Right atrium auricular region (tissue), 2 donors: ENCODE measurements at regions not wholly inside any gene's neighbourhood (a gene's known extent, or its start where the extent isn't known, plus 50 kb on each side); places are given as distances from the start of the nearest gene placed in this dataset.

Source experiments
- DNase-seq: peaks from one replicate; pipeline ENCODE4 v3.0.0-alpha.2; 2019; ENCODE audit warnings: low spot score
- H3K27ac ChIP-seq, 2 donors: fragments of 200-600 bp; sonication (generic); 1 replicate in 1 of 2; 2 replicates in 1 of 2; pipeline ENCODE4 v1.5.1; 2016 to 2019
- H3K27me3 ChIP-seq, 2 donors: fragments of 200-600 bp; sonication (generic); one replicate each; pipeline versions ENCODE4 v1.5.1 to v1.6.0; 2017 to 2019
- H3K36me3 ChIP-seq: fragments of 200-600 bp; sonication (generic); one replicate; pipeline ENCODE4 v1.5.1; 2016
- H3K4me1 ChIP-seq, 2 donors: fragments of 200-600 bp; sonication (generic); one replicate each; pipeline versions ENCODE4 v1.5.1 to v1.6.0; 2017 to 2019
- H3K4me3 ChIP-seq, 2 donors: fragments of 200-600 bp; sonication (generic); 1 replicate in 1 of 2; 2 replicates in 1 of 2; pipeline ENCODE4 v1.5.1; 2017 to 2019; ENCODE audit warnings: mild to moderate bottlenecking in 1 of 2, moderate library complexity in 1 of 2
- H3K9me3 ChIP-seq, 2 donors: fragments of 200-600 bp; sonication (generic); one replicate each; pipeline ENCODE4 v1.5.1; 2019
- TF ChIP-seq, protein P1 (sequence below), 2 donors: fragments of 200-600 bp; sonication (generic); IDR thresholded peaks; one replicate each; pipeline ENCODE4 v1.5.1; 2019; ENCODE audit warnings: antibody characterized with exemption in 2 of 2

GRCh38 chr6:156336733-156337132, 440.4 kb upstream of the ARID1B start:
- peaks cover 0 to 17% of the 10 kb centered on the region in 2 donors for H3K9me3 ChIP-seq
- H3K27me3 ChIP-seq: no peaks in the 10 kb centered on the region
- H3K4me3 ChIP-seq: no peak overlapping the region
- no peak for DNase-seq
- H3K4me1 ChIP-seq: no peaks in the 10 kb centered on the region
- H3K36me3 ChIP-seq: no peaks in the 10 kb centered on the region
- no peak overlapping the region for H3K27ac ChIP-seq
- TF ChIP-seq, protein P1, sequence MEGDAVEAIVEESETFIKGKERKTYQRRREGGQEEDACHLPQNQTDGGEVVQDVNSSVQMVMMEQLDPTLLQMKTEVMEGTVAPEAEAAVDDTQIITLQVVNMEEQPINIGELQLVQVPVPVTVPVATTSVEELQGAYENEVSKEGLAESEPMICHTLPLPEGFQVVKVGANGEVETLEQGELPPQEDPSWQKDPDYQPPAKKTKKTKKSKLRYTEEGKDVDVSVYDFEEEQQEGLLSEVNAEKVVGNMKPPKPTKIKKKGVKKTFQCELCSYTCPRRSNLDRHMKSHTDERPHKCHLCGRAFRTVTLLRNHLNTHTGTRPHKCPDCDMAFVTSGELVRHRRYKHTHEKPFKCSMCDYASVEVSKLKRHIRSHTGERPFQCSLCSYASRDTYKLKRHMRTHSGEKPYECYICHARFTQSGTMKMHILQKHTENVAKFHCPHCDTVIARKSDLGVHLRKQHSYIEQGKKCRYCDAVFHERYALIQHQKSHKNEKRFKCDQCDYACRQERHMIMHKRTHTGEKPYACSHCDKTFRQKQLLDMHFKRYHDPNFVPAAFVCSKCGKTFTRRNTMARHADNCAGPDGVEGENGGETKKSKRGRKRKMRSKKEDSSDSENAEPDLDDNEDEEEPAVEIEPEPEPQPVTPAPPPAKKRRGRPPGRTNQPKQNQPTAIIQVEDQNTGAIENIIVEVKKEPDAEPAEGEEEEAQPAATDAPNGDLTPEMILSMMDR (IDR thresholded peaks at IDR 0.05): no peak

DNA sequence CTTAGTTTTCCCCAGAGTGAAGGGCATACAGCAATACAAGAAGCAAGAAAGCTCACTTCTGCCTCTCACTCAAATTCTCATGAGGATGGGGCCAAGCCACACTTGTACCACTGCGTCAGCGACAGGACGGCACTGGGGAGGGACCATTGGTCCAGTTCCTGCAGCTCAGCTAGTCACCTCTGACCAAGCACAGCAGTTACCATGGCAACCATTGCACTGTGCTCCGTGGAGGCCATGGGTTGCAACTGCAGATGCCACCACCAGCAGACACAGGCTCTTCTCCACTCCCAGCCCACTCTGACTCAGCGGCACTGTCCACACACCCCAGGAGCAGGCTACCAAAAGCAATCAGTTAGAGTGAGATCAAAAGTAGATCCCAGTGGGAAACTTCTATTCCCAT, 441.1 kb upstream of the ARID1B start:
- Histone ChIP-seq H3K27me3 (no peaks in the 10 kb centered on the region), H3K4me1 (no peaks in the 10 kb centered on the region), H3K36me3 (no peaks in the 10 kb centered on the region), H3K4me3 (no peak overlapping the region), H3K27ac (no peak overlapping the region), H3K9me3 (peaks cover 0 to 22% of the 10 kb centered on the region in 2 donors)
- TF ChIP-seq, protein P1 (IDR thresholded peaks at IDR 0.05): no peak
- no peak for DNase-seq

DNA sequence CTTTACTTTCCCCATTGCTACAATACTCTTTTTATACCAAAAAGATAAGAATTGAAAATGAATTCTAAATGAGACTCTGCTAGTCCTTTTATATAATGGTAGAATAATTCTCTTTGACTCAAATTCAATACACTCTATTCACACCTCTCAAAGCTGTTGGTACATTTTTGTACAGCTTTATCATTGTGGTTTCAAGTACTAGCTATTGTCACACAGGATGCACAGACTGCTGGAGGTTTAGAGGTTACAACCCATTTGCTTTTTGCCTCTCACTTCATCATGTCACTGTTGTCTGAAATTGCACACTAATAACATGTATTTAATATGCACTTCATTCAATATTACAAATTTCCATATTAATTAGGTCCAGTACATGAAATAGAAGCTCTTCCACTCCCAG, 442.2 kb upstream of the ARID1B start:
- no peak for DNase-seq
- TF ChIP-seq, protein P1 (IDR thresholded peaks at IDR 0.05): no peak
- no peak overlapping the region for H3K4me3 ChIP-seq
- H3K9me3 ChIP-seq: peaks cover 0 to 22% of the 10 kb centered on the region in 2 donors
- H3K4me1 ChIP-seq: no peaks in the 10 kb centered on the region
- H3K27ac ChIP-seq: no peak overlapping the region
- H3K27me3 ChIP-seq: no peaks in the 10 kb centered on the region
- no peaks in the 10 kb centered on the region for H3K36me3 ChIP-seq

DNA sequence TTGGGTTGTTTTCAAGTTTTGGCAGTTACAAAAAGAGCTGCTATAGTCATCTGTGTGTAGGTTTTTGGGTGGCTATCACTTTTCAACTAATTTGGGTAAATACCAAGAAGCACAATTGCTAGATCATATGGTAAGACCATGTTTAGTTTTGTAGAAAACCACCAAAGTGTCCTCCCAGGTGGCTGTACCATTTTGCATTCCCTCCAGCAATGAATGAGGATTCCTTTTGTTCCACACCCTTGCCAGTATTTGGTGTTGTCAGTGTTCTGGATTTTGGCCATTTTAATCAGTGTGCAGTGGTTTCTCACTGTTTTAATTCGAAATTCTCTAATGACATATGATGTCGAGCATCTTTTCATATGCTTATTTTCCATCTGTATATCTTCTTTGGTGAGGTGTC, 457.5 kb upstream of the ARID1B start:
- Histone ChIP-seq H3K9me3 (no peaks in the 10 kb centered on the region), H3K4me1 (no peaks in the 10 kb centered on the region), H3K36me3 (no peaks in the 10 kb centered on the region), H3K4me3 (no peak overlapping the region), H3K27ac (no peak overlapping the region), H3K27me3 (no peaks in the 10 kb centered on the region)
- no peak for DNase-seq
- TF ChIP-seq, protein P1 (IDR thresholded peaks at IDR 0.05): no peak

DNA sequence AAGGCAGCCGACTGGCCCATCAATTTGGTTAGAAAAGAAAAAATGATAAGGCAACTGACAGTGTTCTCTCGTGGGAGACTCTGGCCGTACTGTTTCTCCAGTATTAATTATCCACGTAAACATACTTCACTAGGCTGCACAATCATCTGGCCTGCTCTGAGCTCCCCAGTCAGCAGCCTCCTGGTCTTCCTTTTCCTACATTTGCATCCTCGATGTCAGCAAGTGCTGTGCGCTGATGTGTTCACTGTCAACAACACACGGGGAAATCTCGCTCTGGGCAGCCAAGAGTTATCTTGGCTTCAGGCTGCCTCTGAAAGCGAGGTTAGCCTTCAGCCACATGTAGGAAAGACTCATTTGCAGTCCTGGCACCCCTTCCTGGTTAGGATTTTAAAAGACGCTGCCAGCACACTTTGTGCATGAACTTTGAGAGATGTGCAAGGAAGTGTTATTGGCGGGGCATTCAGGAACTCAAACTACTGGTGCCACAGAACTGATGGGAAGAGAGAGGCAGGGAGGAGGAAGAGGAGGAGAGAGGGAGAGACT, 460.5 kb upstream of the ARID1B start:
- TF ChIP-seq, protein P1 (IDR thresholded peaks at IDR 0.05): no peak
- H3K27me3 ChIP-seq: no peaks in the 10 kb centered on the region
- no peak for DNase-seq
- no peaks in the 10 kb centered on the region for H3K9me3 ChIP-seq
- H3K36me3 ChIP-seq: no peaks in the 10 kb centered on the region
- no peak overlapping the region for H3K4me3 ChIP-seq
- no peak overlapping the region for H3K27ac ChIP-seq
- no peaks in the 10 kb centered on the region for H3K4me1 ChIP-seq

- no peaks in the 10 kb centered on the region for H3K4me1 ChIP-seq
- TF ChIP-seq, protein P1 (IDR thresholded peaks at IDR 0.05): no peak
- H3K9me3 ChIP-seq: no peaks in the 10 kb centered on the region
- H3K27ac ChIP-seq: no peak overlapping the region
- no peak for DNase-seq
- no peak overlapping the region for H3K4me3 ChIP-seq
- H3K27me3 ChIP-seq: no peaks in the 10 kb centered on the region
- H3K36me3 ChIP-seq: no peaks in the 10 kb centered on the region
Observed at GRCh38 chr6:156315146-156315545, 462.0 kb upstream of the ARID1B start.
